T-cell (primary cell): ENCODE measurements at regions not wholly inside any gene's neighbourhood (a gene's known extent, or its start where the extent isn't known, plus 50 kb on each side); places are given as distances from the start of the nearest gene placed in this dataset.

Experiments used
- ATAC-seq, 4 experiments: fragments of 200-7000 bp in 3 of 4; fragments of 150-1000 bp in 1 of 4; cut with Tn5 transposase; replicated peaks in 1 of 4; 1 replicate in 3 of 4; 2 replicates in 1 of 4; pipeline ENCODE4 v1.10.0; 2021; ENCODE audit warnings: moderate library complexity in 3 of 4, mild to moderate bottlenecking in 2 of 4, moderate number of reproducible peaks in 1 of 4
- CTCF ChIA-PET, 2 donors: fragments of 300-600 bp; sonication (Branson Sonifier 250); formaldehyde crosslinking; loops; one replicate each; lab custom pipeline; 2022; ENCODE audit warnings: antibody characterized with exemption in 2 of 2; lab: Charles Lee
- POLR2A ChIA-PET, 2 donors: fragments of 300-600 bp; sonication (Branson Sonifier 250); formaldehyde crosslinking; loops; one replicate each; lab custom pipeline; 2022; ENCODE audit warnings: antibody characterized with exemption in 2 of 2; lab: Charles Lee
- DNase-seq, 35 experiments: peaks; one replicate each; pipeline versions ENCODE4 v3.0.0 to v3.0.0-alpha.2; 2013 to 2023
- H3K27ac ChIP-seq: one replicate; pipeline ENCODE4 v1.5.1; 2013; ENCODE audit warnings: low read length
- H3K27me3 ChIP-seq, 2 experiments: replicated peaks in 1 of 2; 1 replicate in 1 of 2; 2 replicates in 1 of 2; pipeline versions ENCODE4 v1.6.1 to v1.7.0; 2013; ENCODE audit warnings: low read length in 1 of 2, mixed read lengths in 1 of 2; ENCODE audit not compliant: control insufficient read depth in 2 of 2, insufficient read depth in 2 of 2; ENCODE audit errors: extremely low read depth in 1 of 2
- H3K36me3 ChIP-seq, 2 donors: 1 replicate in 1 of 2; 2 replicates in 1 of 2; pipeline versions ENCODE4 v1.6.1 to v1.7.0; 2013; ENCODE audit warnings: low read length in 1 of 2; ENCODE audit not compliant: control insufficient read depth in 2 of 2, insufficient read depth in 1 of 2; ENCODE audit errors: extremely low read depth in 1 of 2
- H3K4me1 ChIP-seq, 2 experiments: 1 replicate in 1 of 2; 2 replicates in 1 of 2; pipeline versions ENCODE4 v1.6.1 to v1.7.0; 2013; ENCODE audit warnings: low read length in 2 of 2, mixed read lengths in 1 of 2; ENCODE audit not compliant: insufficient read depth in 2 of 2, control insufficient read depth in 1 of 2; ENCODE audit errors: extremely low read depth in 1 of 2
- H3K4me3 ChIP-seq, 2 donors: 1 replicate in 1 of 2; 2 replicates in 1 of 2; pipeline versions ENCODE4 v1.5.1 to v1.7.0; 2013; ENCODE audit warnings: mild to moderate bottlenecking in 2 of 2, low read length in 1 of 2, moderate library complexity in 1 of 2; ENCODE audit not compliant: control insufficient read depth in 1 of 2; ENCODE audit errors: extremely low read depth in 1 of 2
- H3K9me3 ChIP-seq: 2 replicates; pipeline ENCODE4 v1.7.0; 2013
- H3K27ac Mint-ChIP-seq, 2 donors: one replicate each; pipeline ENCODE4 v1.8.0; 2020 to 2021; ENCODE audit warnings: mild to moderate bottlenecking in 2 of 2, mixed read lengths in 2 of 2
- H3K27me3 Mint-ChIP-seq, 2 donors: one replicate each; pipeline ENCODE4 v1.8.0; 2021 to 2022; ENCODE audit warnings: mixed read lengths in 2 of 2
- H3K36me3 Mint-ChIP-seq: one replicate; pipeline ENCODE4 v1.8.0; 2021; ENCODE audit warnings: mixed read lengths
- H3K4me1 Mint-ChIP-seq, 3 donors: one replicate each; pipeline ENCODE4 v1.8.0; 2020 to 2022; ENCODE audit warnings: mixed read lengths in 3 of 3, mild to moderate bottlenecking in 1 of 3
- H3K4me3 Mint-ChIP-seq, 3 donors: one replicate each; pipeline ENCODE4 v1.8.0; 2020 to 2022; ENCODE audit warnings: mild to moderate bottlenecking in 3 of 3, mixed read lengths in 3 of 3, moderate library complexity in 3 of 3
- H3K9me3 Mint-ChIP-seq, 3 donors: one replicate each; pipeline ENCODE4 v1.8.0; 2020 to 2022; ENCODE audit warnings: mixed read lengths in 3 of 3
- WGBS: methylation state at CpG from one replicate; pipeline ENCODE4 v1.1.5; 2013; ENCODE audit warnings: missing lambda C conversion rate; ENCODE audit not compliant: insufficient coverage; 5-methylcytosine and 5-hydroxymethylcytosine counted together

DNA sequence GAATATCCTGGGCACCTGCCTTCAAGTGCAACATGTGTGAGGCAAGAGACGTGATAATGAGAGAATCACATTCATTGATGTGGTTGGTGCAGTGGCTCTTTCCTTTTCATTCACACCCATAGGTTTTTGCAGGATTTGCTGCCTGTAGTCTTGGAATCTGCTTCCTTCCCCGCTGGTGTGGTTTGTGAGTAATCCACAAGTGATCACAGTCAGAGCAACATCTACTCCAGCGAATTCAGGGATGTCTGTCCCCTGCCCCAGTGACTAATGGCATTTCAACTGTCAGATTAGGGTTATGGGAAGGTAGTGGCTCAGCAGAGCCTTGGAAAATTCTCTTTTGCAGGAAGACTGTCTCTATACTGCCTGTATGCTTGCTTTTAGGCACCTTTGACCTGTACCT lies 225.5 kb upstream of the RBMS1 start:
- POLR2A ChIA-PET = no interaction called here

DNA sequence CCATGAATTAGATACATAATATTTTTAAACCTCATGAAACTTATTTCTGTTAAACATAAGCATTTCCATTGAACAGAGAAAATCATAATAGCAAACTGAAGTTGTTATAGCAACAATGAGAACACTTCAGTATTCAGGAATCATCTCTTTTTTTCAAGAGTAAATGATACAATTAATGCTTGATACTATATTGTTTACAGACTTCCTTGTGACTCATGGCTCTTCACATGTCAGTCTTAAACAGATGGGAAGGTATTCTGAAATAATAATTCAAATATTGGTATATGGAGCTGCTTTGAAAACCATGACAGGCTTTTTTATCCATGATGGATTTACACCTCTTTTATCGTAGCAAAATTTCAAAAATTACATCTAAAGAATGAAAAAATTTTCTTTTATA lies 226.5 kb upstream of the RBMS1 start:
- Histone ChIP-seq H3K4me1 (no peaks in the 10 kb centered on the region), H3K9me3 (no peaks in the 10 kb centered on the region), H3K27me3 (no peaks in the 10 kb centered on the region), H3K4me3 (no peak overlapping the region), H3K27ac (no peak overlapping the region), H3K36me3 (no peaks in the 10 kb centered on the region)
- H3K4me3 Mint-ChIP-seq = no peak overlapping the region
- ATAC-seq (no peak), DNase-seq (no peak)
- H3K36me3 Mint-ChIP-seq = no peaks in the 10 kb centered on the region
- POLR2A ChIA-PET = no interaction called here
- peaks cover 0 to 10% (median 9%) of the 10 kb centered on the region in 3 donors for H3K9me3 Mint-ChIP-seq
- H3K27ac Mint-ChIP-seq = no peak overlapping the region
- no CpG with 5 or more reads among the region's 1 CpG for WGBS
- H3K4me1 Mint-ChIP-seq = no peaks in the 10 kb centered on the region
- H3K27me3 Mint-ChIP-seq = peaks cover 0 to 3% of the 10 kb centered on the region in 2 donors
- CTCF ChIA-PET = no interaction called here

More for the DNA sequence above, 225.5 kb upstream of the RBMS1 start:
- Mint-ChIP-seq H3K4me3 (no peak overlapping the region), H3K36me3 (no peaks in the 10 kb centered on the region), H3K9me3 (peaks cover 0 to 8% (median 7%) of the 10 kb centered on the region in 3 donors), H3K4me1 (no peaks in the 10 kb centered on the region), H3K27ac (no peak overlapping the region), H3K27me3 (peaks cover 0 to 3% of the 10 kb centered on the region in 2 donors)
- Histone ChIP-seq H3K4me1 (no peaks in the 10 kb centered on the region), H3K4me3 (no peak overlapping the region), H3K27ac (no peak overlapping the region), H3K9me3 (no peaks in the 10 kb centered on the region), H3K36me3 (no peaks in the 10 kb centered on the region), H3K27me3 (no peaks in the 10 kb centered on the region)
- CTCF ChIA-PET = no interaction called here
- WGBS = no CpG with 5 or more reads among the region's 3 CpGs
- no peak for ATAC-seq
- DNase-seq = no peak

- H3K9me3 Mint-ChIP-seq = peaks cover 2 to 10% (median 9%) of the 10 kb centered on the region in 3 donors
- peaks cover 5% of the 10 kb centered on the region for H3K36me3 Mint-ChIP-seq
- ChIA-PET POLR2A (interaction anchor here in 1 of 2 donors (0.6 kb wide), 1 partner anchor 1258 kb away, joined by 3 read pairs; no protein-coding TSS in a partner anchor), CTCF (interaction anchor here in 1 of 2 donors (0.6 kb wide), 2 partner anchors 13 to 321 kb away, joined by 4 read pairs; no protein-coding TSS in a partner anchor)
- H3K9me3 ChIP-seq = no peaks in the 10 kb centered on the region
- H3K4me1 Mint-ChIP-seq = no peaks in the 10 kb centered on the region
- no peak overlapping the region for H3K27ac Mint-ChIP-seq
- no peak for DNase-seq
- no peak overlapping the region for H3K4me3 Mint-ChIP-seq
- H3K27me3 ChIP-seq = no peaks in the 10 kb centered on the region
- no CpG with 5 or more reads among the region's 1 CpG for WGBS
- no peak for ATAC-seq
- no peaks in the 10 kb centered on the region for H3K36me3 ChIP-seq
- no peaks in the 10 kb centered on the region for H3K4me1 ChIP-seq
- H3K27me3 Mint-ChIP-seq = no peaks in the 10 kb centered on the region
- no peak overlapping the region for H3K4me3 ChIP-seq
- H3K27ac ChIP-seq = no peak overlapping the region
These were observed 227.8 kb upstream of the RBMS1 start for GRCh38 chr2:160721089-160722040.

DNA sequence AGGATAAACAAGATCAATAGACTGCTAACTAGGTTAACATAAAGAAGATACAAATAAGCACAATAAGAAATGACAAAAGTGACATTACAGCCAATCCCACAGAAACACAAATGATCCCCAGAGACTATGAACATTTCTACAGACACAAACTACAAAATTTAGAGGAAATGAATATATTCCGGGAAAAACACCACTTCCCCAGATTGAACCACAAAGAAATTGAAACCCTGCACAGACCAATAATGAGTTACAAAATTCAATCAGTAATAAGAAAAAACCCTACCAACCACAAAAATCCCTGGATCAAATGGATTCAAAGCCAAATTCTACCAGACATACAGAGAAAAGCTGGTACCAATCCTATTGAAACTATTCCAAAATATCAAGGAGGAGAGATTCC lies 232.4 kb upstream of the RBMS1 start:
- Histone ChIP-seq H3K27ac (no peak overlapping the region), H3K27me3 (no peaks in the 10 kb centered on the region), H3K36me3 (no peaks in the 10 kb centered on the region), H3K4me1 (no peaks in the 10 kb centered on the region), H3K4me3 (no peak overlapping the region), H3K9me3 (no peaks in the 10 kb centered on the region)
- Mint-ChIP-seq H3K27me3 (no peaks in the 10 kb centered on the region), H3K4me3 (no peak overlapping the region), H3K9me3 (peaks cover 2 to 10% (median 9%) of the 10 kb centered on the region in 3 donors), H3K27ac (no peak overlapping the region), H3K36me3 (peaks cover 5% of the 10 kb centered on the region), H3K4me1 (no peaks in the 10 kb centered on the region)
- POLR2A ChIA-PET = no interaction called here
- CTCF ChIA-PET = no interaction called here
- no CpG with 5 or more reads among the region's 1 CpG for WGBS
- DNase-seq (no peak), ATAC-seq (no peak)

- ATAC-seq (no peak), DNase-seq (no peak)
- Histone ChIP-seq H3K27me3 (no peaks in the 10 kb centered on the region), H3K36me3 (no peaks in the 10 kb centered on the region), H3K4me1 (no peaks in the 10 kb centered on the region), H3K4me3 (no peak overlapping the region), H3K9me3 (no peaks in the 10 kb centered on the region), H3K27ac (no peak overlapping the region)
- WGBS = 33% methylated on average over 1 of the region's 1 CpG
- CTCF ChIA-PET = interaction anchor here in 1 of 2 donors (0.6 kb wide), 2 partner anchors 22 to 258 kb away, joined by 3 to 4 read pairs; no protein-coding TSS in a partner anchor
- H3K36me3 Mint-ChIP-seq = peaks cover 5% of the 10 kb centered on the region
- no peak overlapping the region for H3K4me3 Mint-ChIP-seq
- POLR2A ChIA-PET = interaction anchor here (0.6 kb wide), 2 partner anchors 9 to 287 kb away, joined by 3 to 4 read pairs; no protein-coding TSS in a partner anchor
- H3K4me1 Mint-ChIP-seq = no peaks in the 10 kb centered on the region
- H3K9me3 Mint-ChIP-seq = peaks cover 0 to 2% (median 0%) of the 10 kb centered on the region in 3 donors
- no peaks in the 10 kb centered on the region for H3K27me3 Mint-ChIP-seq
- H3K27ac Mint-ChIP-seq = no peak overlapping the region
These were observed 236.8 kb upstream of the RBMS1 start for GRCh38 chr2:160730296-160730995.

GRCh38 chr2:160731415-160731814 lies 237.8 kb upstream of the RBMS1 start:
- Histone ChIP-seq H3K27me3 (no peaks in the 10 kb centered on the region), H3K27ac (no peak overlapping the region), H3K4me3 (no peak overlapping the region), H3K9me3 (no peaks in the 10 kb centered on the region), H3K36me3 (no peaks in the 10 kb centered on the region), H3K4me1 (no peaks in the 10 kb centered on the region)
- H3K27me3 Mint-ChIP-seq = no peaks in the 10 kb centered on the region
- no peaks in the 10 kb centered on the region for H3K36me3 Mint-ChIP-seq
- no peak overlapping the region for H3K4me3 Mint-ChIP-seq
- no peak for ATAC-seq
- no peak for DNase-seq
- H3K27ac Mint-ChIP-seq = no peak overlapping the region
- H3K4me1 Mint-ChIP-seq = no peaks in the 10 kb centered on the region
- POLR2A ChIA-PET = no interaction called here
- CTCF ChIA-PET = no interaction called here
- no peaks in the 10 kb centered on the region for H3K9me3 Mint-ChIP-seq
